Activated naive CD4-positive, alpha-beta T cell treated with Interleukin-2 at 50 U/mL for 16 hours (primary cell): ENCODE measurements at regions not wholly inside any gene's neighbourhood (a gene's known extent, or its start where the extent isn't known, plus 50 kb on each side); places are given as distances from the start of the nearest gene placed in this dataset.
"Not testable (repeated sequence)": the region's sequence is repeated elsewhere in the genome, so short reads cannot be mapped to it uniquely, and the experiment has no call there.

ENCODE experiments used
- DNase-seq: peaks from one replicate; pipeline ENCODE4 v3.0.0-alpha.2; 2020

DNA sequence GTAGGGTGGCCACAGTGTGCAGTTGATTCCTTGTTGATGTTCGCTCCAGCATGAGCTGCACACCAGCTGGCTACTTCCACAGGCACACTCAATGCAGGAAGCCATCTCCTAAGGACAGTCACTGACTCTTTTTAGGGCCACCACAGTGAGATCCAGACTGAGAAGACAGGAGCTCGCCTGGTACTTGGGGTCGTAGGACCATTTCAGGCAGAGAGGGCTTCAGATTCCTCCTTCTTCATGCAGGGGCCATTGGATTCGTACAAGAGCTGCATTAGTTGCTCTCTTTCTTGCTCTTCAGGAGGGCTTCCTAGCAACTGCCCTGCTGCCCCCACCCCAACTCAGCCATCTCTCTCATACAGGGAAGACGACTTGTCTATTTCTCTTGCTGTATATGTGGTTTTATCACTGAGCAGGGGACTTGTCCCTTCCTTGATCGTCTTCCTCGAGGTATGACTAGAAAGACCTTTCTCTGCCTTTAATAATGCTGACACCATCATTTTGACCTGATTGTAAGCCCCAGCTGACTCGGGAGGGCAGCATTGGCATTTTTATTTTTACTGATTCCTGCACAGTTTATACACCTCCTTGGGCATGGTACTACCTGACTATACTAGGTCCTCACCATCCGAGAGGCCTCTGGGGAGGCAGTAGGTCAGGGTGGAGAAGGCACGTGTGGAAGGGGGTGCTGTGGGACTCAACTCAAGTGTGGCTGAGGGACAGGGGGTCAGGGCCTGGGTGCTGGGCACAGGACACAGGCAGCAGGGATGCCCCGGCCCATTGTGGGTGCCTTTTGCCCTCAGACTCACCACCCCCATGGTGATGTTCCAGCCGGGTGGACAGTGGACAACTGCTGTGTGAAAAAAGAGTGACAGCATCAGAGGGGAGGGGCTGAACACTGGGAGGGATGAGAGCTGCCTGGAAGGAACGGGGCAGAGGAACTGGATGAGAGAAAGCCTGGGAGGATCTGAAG is 136.7 kb upstream of the ZNF746 start:
- no peak for DNase-seq

DNA sequence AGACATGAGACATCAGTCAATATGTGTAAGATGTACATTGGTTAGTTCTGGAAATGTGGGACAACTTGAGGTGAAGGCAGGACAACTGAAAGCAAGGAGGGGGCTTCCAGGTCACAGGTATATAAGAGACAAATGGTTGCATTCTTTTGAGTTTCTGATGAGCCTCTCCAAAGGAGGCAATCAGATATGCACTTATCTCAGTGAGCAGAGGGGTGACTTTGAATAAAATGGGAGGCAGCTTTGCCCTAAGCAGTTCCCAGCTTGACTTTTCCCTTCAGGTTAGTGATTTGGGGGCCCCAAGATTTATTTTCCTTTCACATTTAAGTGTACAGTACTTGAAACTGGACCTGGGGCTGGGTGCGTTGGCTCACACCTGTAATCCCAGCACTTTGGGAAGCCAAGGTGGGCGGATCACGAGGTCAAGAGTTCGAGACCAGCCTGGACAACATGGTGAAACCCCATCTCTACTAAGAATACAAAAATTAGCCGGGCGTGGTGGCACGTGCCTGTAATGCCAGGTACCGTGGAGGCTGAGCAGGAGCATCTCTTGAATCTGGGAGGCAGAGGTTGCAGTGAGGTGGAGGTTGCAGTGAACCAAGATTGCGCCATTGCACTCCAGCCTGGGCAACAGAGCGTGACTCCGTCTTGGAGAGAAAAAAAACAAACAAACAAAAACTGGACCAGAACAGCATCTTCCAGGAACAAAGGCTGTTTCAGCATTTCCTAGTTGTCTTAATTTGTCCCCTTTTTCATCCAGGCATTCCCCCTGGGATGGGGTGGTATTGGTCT is 130.9 kb upstream of the ZNF746 start:
- not testable (repeated sequence) for DNase-seq

DNA sequence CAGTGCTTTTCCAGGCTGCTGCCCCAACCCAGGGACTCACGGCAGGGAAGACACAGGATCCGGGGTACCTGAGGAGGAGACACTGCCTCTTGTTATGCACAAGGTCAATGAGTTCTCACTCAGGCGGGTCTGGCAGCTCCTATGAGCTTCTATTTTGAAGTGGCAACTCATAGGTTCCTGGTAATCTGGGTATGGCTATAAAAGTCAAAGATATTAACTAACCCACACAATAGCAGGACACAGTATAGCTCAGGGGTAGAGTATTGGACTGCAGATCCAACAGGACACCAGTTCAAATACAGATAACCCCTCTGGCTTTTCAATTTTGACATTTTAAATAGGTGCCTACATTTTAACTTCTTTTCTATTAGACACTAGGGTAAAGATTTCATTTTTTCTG is 130.3 kb upstream of the ZNF746 start:
- DNase-seq: no peak

DNA sequence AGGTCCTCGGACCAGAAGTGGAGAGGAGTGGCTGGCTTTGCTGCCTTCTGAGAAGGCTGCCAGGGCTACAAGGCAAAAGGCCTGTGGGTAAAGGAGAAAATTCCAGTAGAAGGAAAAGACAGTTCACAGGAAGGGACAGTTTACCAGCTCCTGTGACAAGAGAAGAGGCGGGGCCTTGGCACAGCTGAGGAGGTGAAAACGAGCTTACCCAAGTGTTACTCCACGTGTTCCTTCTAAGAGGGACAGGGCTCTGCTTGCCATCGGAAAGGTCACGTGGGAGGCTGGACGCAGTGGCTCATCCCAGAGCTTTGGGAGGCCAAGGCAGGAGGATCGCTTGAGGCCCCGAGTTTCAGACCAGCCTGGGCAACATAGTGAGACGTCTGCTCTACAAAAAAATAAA is 129.4 kb upstream of the ZNF746 start:
- DNase-seq: no peak

DNA sequence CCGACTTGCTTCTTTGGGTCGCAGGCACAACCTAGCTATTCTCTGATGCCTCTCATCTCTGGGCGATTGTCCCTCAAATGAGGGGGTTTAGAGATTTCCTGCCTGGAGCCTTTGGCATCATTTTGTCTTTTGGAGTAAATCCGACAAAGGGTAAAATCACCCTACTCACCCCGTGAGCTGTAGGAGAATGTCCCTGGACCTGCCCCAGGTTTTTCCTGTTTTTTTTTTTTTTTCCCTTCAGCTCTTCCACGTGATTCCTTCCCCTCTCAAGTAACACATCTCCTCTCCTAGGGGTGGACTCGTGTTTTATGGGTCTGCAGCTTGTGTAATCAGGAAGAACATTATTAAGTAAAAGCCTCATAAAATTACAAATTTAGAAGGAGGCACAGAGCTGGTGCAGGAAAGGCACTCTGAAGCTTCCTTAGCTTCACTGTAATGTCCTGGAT is 128.4 kb upstream of the ZNF746 start:
- DNase-seq: no peak

DNA sequence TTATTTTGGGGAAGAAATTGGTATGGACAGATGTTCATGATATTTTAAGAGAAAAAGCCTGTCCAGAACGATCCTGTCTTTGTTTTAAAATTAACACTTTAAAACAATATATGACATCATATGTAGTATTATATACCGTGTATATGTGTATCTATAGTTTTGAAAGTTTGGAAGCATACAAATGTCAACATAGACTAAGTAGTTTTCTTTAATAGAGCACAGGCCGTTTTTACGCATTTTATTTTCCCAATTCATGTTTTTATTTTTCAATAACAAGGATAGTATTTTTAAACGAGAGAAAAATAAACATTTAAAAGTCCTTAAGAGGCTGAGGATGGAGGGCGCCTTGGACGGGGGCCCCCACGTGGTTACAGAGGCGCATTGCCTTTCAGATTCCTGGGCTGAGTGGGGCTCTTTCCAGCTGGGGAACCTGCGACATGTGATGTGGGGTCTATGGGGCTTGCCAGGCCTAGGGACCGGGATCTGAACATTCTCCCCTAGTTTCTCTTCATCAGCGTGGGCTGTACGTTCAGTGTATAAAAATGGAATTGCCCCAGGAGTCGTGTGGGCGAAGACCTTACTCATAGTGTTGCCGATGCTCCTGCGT is 127.8 kb upstream of the ZNF746 start:
- DNase-seq: peak; percentile 69

DNA sequence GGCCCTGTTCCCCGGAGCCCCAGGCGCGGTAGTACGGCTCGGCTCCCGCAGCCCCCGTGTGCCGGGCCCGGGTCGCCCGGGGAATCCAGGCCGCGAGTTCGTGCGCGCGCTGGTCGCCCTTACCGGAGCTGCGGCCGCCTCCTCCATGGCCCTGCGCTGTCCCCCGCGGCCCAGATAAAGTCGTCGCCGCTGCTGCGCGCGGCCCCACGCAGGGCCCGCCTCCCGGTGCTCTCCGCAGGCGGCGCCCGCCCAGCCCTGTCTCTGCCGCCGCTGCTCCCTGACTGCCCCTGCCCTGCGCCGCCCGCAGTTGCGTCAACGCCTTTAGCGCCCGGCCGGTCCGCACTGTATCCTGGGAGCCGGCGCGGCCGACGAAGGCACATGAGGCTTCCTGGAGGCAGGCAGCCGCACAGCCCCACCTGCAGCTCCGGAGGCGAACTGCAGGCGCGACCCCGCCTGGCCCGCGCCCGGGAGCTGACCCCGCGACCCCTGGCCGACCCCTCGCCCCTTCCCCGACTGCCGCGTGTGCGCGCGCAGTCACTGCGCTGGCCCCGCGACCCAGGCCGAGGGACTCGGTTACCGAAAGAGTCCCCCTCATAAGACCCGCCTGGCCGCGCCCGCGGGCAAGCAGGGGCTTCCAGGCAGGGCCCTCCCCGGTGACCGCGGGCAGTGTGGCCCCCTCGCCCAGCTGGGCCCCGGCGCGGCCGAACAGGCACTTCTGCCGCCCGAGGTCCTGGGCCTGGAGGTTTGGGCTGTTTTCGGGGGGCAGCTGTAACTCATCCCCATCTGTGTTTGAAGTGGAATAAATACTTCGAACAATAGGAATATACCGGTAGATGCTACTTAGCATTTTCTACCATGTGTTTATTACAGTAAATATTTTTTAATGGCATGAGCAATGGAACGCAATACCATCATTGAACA is 127.1 kb upstream of the ZNF746 start:
- peak; percentile 93 for DNase-seq

DNA sequence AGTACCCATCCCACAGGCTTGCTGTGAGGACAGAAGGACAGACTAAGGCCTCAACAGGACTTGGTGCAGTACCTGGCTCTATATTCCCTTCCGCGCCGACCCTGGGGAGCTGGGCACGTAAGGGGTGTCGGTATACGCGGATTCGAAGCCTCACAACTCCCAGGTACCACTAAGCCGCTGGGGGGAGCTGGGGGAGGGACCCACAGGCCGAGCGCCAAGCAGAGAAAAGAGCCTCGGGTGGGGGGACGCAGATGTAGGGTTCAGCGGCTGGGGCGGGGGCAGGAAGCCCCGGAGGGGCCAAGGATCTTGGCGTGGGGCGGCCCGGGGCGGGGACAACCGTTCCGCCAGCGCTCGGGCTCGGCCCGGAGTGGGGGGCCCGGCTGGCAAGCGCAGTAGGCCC is 126.4 kb upstream of the ZNF746 start:
- peak; percentile 55 for DNase-seq

DNA sequence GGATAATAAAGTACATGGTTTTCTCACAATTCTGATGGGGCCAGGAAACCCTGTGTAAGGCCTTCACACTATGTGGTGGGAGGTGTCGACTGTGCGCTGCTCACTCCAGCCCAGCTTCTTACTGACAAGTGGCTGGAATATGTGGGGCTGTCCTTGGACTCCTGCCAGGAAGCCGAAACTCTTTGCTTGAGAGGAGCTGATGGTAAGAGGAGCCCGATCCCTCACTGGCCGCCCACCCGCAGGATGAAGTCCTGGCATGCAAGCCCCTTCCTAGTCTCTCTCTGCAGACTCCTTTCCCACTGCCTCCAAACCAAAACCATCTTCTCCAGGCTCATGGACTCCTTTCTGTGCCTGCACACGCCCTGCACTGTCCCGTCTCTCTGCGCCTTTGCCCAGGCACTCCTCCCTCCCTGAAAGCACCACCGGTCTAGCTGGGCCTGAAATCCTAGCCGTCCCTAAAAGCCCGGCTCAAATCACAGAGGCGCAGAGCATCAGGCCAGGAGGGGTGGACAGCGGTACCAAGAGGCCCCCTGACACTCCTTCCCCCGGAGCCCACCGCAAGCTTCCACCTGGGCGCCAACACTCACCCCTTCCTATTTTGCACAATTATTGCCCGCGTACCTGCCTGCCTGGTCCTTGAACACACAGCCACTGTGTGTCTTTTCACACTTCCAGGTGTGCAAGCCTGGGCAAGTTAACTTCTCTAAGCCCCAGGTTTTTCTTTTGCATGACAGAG is 125.8 kb upstream of the ZNF746 start:
- not testable (repeated sequence) for DNase-seq

DNA sequence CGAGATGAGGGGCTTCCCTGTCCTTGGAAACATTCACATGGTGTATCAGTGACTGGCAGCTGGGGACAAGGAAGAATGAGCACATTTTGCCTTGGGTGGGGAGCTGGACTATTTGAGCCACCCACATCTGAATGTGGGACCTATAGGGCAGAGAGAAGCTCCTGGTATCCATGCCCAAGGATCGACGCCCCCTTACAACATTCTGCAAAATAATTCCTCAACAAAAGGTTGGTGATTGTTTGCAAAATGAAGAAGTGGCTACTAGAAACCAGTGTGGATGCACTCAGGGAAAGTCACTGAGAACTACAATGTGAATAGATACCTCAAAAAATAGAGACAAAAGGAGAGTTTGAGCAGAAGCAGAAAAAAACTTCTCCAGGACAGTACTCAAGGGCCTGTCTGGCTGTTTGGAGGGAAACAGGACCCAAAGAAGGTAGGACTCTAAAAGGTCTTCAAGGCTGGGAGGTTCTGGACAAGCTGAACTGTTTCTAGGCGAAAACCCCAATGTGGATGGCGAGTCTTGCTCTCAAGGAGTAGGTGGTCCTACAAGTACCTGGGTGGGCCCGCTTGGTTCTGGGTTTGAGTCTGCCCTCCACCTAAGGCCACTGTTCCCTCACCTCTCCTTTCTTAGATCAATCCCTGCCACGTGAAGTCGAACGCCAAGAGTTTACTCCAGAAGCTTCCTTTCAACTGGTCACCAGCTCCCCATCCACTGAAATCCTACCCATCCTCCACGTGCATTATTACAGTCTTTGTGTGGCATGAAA is 125.0 kb upstream of the ZNF746 start:
- DNase-seq: no peak

DNA sequence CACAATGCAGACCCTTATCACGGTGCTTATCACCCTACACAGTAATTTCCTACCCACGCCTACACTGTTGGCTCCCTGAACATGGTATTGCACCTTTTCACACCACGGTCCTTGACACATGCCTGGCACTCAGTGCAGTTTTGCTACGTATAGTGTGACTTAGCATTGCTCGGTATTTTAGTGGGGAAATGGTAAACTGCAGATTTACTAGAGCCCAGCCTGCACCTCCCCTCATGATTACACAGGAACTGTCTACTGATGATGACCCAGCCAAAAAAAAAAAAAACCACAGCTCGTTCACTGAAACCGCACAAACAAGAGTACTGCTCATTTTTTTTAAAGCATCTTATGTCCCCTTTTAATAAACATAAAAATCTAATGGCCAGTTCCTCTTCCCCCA is 124.2 kb upstream of the ZNF746 start:
- DNase-seq: peak; percentile 36

DNA sequence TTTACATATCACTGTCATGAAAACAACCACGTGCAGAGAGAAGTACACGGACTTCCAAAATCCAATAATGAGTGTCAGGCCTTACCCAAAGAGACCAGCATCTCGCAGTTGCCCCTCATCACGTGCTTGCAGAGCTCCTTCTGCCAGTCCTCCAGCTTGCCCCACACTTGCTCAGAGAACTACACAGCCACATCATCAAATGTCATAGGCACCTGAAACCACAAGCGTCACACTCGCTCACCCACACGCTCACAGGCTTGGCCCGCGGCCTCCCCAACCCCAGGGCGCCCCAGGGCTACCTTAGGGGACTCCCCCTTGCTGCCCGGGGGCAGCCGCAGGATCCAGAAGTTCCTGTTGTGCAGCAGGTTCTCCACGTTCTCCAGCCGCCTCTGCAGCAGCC is 123.4 kb upstream of the ZNF746 start:
- DNase-seq: peak; percentile 65

DNA sequence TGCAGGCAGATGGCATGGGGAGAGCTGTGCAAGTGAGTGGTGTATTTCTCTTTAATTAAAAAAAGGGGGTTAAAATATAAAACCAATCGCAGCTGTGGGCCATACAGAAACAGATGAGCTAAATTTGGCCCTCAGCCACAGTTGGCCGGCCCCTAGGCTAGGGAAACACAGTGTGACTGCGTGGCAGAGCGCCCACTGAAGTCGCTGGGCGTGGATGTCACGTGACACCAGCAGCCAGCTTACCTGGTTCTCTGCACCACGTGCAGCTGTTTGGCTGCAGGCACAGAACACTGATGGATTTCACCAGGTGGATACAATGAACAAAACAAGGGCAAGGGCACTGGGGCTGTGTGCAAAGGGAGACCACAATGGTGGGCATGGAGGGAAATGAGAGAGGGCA is 119.3 kb upstream of the ZNF746 start:
- DNase-seq: no peak

DNA sequence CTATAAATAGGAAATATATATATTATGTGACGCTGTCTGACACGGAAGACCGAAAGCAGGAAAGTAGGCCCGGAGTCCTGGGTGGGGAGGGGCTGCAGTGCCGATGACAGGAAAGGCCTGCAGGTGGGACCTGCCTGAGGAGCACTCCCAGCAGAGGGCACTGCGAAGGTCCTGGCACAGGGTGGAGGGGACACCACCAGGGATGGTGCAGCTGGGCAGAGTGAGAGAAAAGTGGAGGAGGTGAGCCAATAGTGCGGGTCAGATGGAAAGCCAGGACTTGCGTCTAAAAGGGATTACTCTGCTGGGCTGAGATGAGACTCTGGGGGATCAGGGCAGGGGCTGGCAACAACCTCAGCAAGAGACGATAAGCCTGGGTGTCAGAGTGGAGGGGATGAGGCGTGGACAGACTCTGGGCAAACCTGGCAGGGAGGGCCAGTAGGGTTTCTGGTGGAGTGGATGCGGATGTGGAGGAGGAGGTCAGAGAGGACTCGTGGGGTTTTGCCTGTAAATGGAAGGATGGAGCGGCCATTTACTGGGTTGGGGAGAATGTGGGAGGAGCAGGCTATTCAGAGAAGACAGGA is 118.2 kb upstream of the ZNF746 start:
- DNase-seq: no peak

DNA sequence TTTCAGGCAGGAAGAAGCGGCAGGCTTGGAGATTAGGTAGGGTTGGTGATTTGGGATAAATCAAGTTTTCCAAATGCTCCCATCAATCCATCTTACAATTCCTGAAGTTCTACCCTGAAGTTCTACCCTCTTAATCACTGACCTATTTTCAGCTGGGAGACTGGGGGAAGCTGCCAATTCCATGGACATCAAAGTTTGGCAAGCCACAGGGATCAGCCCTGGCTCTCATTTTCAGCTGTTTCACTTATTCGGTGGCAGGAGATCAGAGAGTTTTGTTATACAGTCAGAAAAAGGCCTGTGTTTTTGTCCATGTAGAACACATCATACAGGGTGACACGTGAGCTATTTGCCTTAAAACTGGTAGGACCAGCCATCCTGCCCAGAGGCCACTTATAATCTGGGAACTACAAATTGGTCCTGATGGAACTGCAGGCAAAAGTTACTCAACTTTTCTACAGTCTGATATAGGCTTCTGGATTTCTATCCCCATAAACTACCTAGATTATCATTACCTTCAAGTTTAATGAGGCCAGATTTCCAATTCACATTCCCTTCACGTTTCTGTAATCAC is 112.9 kb upstream of the ZNF746 start:
- no peak for DNase-seq

DNA sequence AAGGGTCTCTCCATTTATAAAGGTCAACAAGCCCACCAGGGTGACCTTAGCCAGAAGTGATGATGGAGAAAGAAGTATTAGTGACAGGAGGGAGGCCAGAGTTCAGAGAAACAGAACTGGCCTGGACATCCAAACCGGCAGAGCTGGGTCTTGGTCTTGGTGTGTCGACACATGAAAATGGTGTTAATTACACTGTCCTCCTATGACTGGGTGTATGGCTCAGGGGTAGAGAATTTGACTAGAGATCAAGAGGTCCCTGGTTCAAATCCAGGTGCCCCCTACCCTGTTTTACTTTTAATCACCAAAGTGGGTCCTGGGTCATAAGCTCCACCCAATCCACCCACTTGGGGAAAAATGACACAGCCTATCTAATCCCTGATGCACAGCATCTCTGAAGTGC is 110.6 kb upstream of the ZNF746 start:
- no peak for DNase-seq

DNA sequence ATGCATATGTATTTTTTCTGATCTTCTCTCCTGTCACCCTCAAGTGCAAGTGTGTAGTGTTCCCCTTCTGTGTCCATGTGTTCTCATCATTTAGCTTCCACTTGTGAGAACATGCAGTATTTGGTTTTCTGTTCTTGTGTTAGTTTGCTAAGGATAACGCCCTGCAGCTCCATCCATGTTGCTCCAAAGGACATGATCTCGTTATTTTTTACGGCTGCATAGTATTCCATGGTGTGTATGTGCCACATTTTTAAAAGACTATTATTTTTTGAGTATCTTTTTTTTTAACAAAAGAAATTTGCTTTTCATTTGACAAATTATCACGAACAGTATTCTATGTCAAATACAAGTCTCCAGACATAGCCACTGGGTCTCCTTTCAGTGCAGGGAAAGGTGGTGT is 110.1 kb upstream of the ZNF746 start:
- no peak for DNase-seq

DNA sequence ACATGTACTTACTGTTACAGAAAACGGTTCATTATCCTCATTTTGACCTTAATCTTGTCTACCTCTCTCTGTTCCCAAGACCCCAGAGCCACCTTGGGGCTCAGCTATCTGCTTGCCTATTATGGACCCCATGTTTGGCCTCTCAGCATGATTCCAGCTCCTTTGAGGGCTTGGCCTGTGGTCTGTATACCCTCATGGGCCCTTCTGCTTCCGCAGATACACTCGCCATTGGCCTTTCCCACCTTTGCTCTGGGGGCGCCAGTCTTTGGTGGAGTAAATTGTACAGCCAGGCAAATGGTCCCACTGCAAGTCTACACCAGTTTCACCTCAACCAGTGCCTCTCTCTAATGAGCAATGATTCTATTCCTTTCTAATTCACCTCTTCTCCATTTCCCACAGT is 109.2 kb upstream of the ZNF746 start:
- DNase-seq: no peak

DNA sequence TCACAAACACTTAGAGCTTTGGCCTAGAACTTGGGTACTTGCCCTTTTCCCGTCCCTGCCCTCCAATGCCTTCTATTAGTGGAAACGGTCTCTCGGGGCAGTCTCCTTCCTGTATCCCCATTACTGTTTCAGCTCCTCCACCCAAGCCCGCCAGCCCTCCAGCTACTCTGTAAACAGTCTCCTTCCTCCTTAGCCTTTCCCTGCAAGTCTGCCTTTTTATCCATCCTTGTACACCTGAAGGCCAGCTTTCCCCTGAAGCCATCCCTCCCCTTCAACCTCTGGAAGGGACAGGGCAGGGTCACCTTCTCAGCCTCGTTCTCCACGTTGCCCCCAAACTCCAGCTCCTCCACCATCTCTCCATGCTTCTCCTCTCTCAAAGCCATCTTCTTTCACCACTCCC is 108.1 kb upstream of the ZNF746 start:
- DNase-seq: no peak

DNA sequence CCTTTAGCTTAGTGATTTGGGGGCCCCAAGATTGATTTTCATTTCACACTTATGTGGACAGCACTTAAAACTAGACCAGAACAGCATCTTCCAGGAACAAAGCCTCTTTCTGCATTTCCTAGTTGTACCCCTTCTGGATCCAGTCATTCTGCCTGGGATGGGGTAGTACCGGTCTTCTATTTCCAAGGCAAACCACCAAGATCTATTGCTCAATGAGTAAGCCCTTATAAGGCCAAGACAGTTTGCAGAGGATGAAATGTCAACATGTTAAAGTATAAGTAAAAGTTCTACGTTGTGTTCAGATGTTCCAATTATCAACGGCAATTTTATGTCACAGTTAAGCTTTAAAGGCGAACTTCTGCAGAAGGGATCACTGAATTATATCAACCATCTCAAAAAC is 106.9 kb upstream of the ZNF746 start:
- DNase-seq: no peak
